Natural killer cell (primary cell): ENCODE measurements at regions not wholly inside any gene's neighbourhood (a gene's known extent, or its start where the extent isn't known, plus 50 kb on each side); places are given as distances from the start of the nearest gene placed in this dataset.

Experiments
- ATAC-seq, 3 donors: fragments of 150-1000 bp in 2 of 3; fragments of 200-7000 bp in 1 of 3; cut with Tn5 transposase; 1 replicate in 1 of 3; 2 replicates in 2 of 3; pipeline ENCODE4 v1.10.0; 2021; ENCODE audit warnings: mild to moderate bottlenecking in 2 of 3, moderate library complexity in 2 of 3
- DNase-seq, 2 donors: peaks; one replicate each; pipeline versions ENCODE4 v3.0.0 to v3.0.0-alpha.2; 2013 to 2021; ENCODE audit warnings: mixed read lengths in 1 of 2
- H3K27ac ChIP-seq: one replicate; pipeline ENCODE4 v1.5.1; 2013; ENCODE audit warnings: mild to moderate bottlenecking, low read length
- H3K27me3 ChIP-seq: one replicate; pipeline ENCODE4 v1.6.1; 2013; ENCODE audit warnings: low read length; ENCODE audit not compliant: control insufficient read depth, insufficient read depth
- H3K36me3 ChIP-seq: one replicate; pipeline ENCODE4 v1.6.1; 2013; ENCODE audit warnings: low read length; ENCODE audit not compliant: control insufficient read depth, insufficient read depth
- H3K4me1 ChIP-seq: one replicate; pipeline ENCODE4 v1.6.1; 2013; ENCODE audit warnings: low read length; ENCODE audit not compliant: control insufficient read depth, insufficient read depth
- H3K4me3 ChIP-seq: one replicate; pipeline ENCODE4 v1.5.1; 2013; ENCODE audit warnings: low read length
- H3K9me3 ChIP-seq: one replicate; pipeline ENCODE4 v1.6.1; 2013; ENCODE audit warnings: low read length; ENCODE audit not compliant: control insufficient read depth, insufficient read depth
- H3K27ac Mint-ChIP-seq, 2 donors: one replicate each; pipeline ENCODE4 v1.8.0; 2022; ENCODE audit warnings: mild to moderate bottlenecking in 2 of 2, mixed read lengths in 2 of 2, moderate library complexity in 1 of 2
- H3K27me3 Mint-ChIP-seq, 2 donors: one replicate each; pipeline ENCODE4 v1.8.0; 2022; ENCODE audit warnings: low read depth in 2 of 2, mixed read lengths in 2 of 2
- H3K36me3 Mint-ChIP-seq: one replicate; pipeline ENCODE4 v1.8.0; 2022; ENCODE audit warnings: mixed read lengths
- H3K4me1 Mint-ChIP-seq, 2 donors: one replicate each; pipeline ENCODE4 v1.8.0; 2022; ENCODE audit warnings: mixed read lengths in 2 of 2
- H3K4me3 Mint-ChIP-seq: one replicate; pipeline ENCODE4 v1.8.0; 2022; ENCODE audit warnings: mild to moderate bottlenecking, moderate library complexity, mixed read lengths
- H3K9me3 Mint-ChIP-seq, 2 donors: one replicate each; pipeline ENCODE4 v1.8.0; 2022; ENCODE audit warnings: mixed read lengths in 2 of 2
- WGBS: methylation state at CpG from one replicate; pipeline ENCODE4 v1.1.7; 2013; ENCODE audit warnings: missing lambda C conversion rate; ENCODE audit not compliant: insufficient coverage; 5-methylcytosine and 5-hydroxymethylcytosine counted together
- intact Hi-C: fragments of 100-400 bp; cut with micrococcal nuclease; formaldehyde crosslinking; loops from one replicate; pipeline ENCODE4 v1.14.2; 2022
- TF ChIP-seq, protein P1 (sequence below): fragments of 200-600 bp; IDR thresholded peaks from one replicate; pipeline ENCODE4 v1.8.0; 2022; ENCODE audit warnings: antibody characterized with exemption

DNA sequence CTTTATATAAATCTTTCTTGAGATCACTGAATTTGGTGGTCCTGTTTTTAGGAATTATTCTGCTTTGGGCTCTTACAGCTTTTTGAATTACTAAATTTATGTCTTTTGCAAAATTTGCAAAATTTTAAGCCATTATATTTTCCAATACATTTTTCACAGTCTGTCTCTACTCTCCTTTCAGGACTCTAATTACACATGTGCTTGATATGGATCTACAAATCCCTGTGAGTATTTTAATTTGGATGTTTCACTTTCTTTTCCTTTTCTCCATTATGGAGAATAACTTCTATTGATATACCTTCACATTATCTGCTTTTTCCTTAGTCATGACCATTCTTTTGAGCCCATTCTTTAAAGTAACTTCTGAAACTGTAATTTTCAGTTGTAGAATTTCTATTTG lies 315.4 kb downstream of the DCAF12L2 start:
- TF ChIP-seq, protein P1, sequence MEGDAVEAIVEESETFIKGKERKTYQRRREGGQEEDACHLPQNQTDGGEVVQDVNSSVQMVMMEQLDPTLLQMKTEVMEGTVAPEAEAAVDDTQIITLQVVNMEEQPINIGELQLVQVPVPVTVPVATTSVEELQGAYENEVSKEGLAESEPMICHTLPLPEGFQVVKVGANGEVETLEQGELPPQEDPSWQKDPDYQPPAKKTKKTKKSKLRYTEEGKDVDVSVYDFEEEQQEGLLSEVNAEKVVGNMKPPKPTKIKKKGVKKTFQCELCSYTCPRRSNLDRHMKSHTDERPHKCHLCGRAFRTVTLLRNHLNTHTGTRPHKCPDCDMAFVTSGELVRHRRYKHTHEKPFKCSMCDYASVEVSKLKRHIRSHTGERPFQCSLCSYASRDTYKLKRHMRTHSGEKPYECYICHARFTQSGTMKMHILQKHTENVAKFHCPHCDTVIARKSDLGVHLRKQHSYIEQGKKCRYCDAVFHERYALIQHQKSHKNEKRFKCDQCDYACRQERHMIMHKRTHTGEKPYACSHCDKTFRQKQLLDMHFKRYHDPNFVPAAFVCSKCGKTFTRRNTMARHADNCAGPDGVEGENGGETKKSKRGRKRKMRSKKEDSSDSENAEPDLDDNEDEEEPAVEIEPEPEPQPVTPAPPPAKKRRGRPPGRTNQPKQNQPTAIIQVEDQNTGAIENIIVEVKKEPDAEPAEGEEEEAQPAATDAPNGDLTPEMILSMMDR, result no peak
- H3K27ac Mint-ChIP-seq, result no peak overlapping the region
- no peaks in the 10 kb centered on the region for H3K4me1 Mint-ChIP-seq
- DNase-seq (no peak), ATAC-seq (no peak)
- H3K4me3 Mint-ChIP-seq, result no peak overlapping the region
- H3K9me3 Mint-ChIP-seq, result peaks cover 2 to 3% of the 10 kb centered on the region in 2 donors
- H3K36me3 Mint-ChIP-seq, result no peaks in the 10 kb centered on the region
- intact Hi-C loops, result no loop called here
- no peaks in the 10 kb centered on the region for H3K27me3 ChIP-seq
- H3K4me3 ChIP-seq, result no peak overlapping the region
- H3K27ac ChIP-seq, result no peak overlapping the region
- H3K36me3 ChIP-seq, result no peaks in the 10 kb centered on the region
- H3K9me3 ChIP-seq, result no peaks in the 10 kb centered on the region
- no peaks in the 10 kb centered on the region for H3K27me3 Mint-ChIP-seq
- no peaks in the 10 kb centered on the region for H3K4me1 ChIP-seq

DNA sequence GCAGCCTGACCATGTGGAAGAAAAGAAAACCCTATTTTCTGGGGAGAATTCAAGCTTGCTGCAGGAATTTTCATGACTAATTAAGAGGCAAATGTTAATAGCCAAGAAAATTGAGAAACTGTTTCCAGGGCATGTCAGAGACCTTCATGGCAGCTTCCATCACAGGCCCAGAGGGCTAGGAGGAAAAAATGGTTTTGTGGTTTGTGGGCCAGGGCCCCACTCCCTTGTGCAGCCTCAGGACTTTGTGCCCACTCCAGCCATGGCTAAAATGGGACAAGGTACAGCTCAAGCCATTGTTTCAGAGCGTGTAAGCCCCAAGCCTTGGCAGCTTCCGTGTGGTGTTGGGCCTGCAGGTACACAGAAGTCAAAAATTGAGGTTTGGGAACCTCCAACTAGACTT lies 282.9 kb downstream of the DCAF12L2 start:
- Mint-ChIP-seq H3K9me3 (peaks cover 0 to 11% of the 10 kb centered on the region in 2 donors), H3K36me3 (no peaks in the 10 kb centered on the region), H3K4me1 (no peaks in the 10 kb centered on the region), H3K4me3 (no peak overlapping the region), H3K27me3 (no peaks in the 10 kb centered on the region), H3K27ac (no peak overlapping the region)
- H3K27me3 ChIP-seq, result no peaks in the 10 kb centered on the region
- TF ChIP-seq, protein P1, result no peak
- intact Hi-C loops, result no loop called here
- H3K9me3 ChIP-seq, result peaks cover 2% of the 10 kb centered on the region
- H3K27ac ChIP-seq, result no peak overlapping the region
- DNase-seq (no peak), ATAC-seq (no peak)
- H3K36me3 ChIP-seq, result no peaks in the 10 kb centered on the region
- 86% methylated on average over 2 of the region's 2 CpGs for WGBS
- no peaks in the 10 kb centered on the region for H3K4me1 ChIP-seq
- no peak overlapping the region for H3K4me3 ChIP-seq

DNA sequence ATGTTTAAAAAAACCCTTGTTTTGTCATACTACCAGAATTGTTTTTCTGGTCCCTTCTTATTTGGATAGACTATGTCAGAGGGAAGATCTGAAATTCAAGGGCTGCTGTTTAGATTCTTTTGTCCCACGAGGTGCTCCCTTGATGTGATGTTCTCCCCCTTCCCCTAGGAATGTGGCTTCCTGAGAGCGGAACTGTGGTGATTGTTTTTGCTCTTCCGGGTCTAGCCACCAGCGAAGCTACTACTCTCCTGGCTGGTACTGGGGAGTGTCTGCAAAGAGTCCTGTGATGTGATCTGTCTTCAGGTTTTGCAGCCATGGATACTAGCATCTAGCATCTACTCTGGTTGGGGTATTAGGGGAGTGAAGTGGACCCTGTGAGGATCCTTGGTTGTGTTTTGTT lies 271.1 kb downstream of the DCAF12L2 start:
- TF ChIP-seq, protein P1, result no peak
- H3K27me3 Mint-ChIP-seq, result no peaks in the 10 kb centered on the region
- no peaks in the 10 kb centered on the region for H3K36me3 ChIP-seq
- no peak overlapping the region for H3K4me3 Mint-ChIP-seq
- H3K9me3 Mint-ChIP-seq, result peaks cover 0 to 4% of the 10 kb centered on the region in 2 donors
- H3K4me3 ChIP-seq, result no peak overlapping the region
- no peak overlapping the region for H3K27ac ChIP-seq
- H3K9me3 ChIP-seq, result no peaks in the 10 kb centered on the region
- no peak overlapping the region for H3K27ac Mint-ChIP-seq
- no peak for DNase-seq
- no peaks in the 10 kb centered on the region for H3K4me1 ChIP-seq
- no peaks in the 10 kb centered on the region for H3K27me3 ChIP-seq
- no peaks in the 10 kb centered on the region for H3K36me3 Mint-ChIP-seq
- no peak for ATAC-seq
- intact Hi-C loops, result no loop called here
- H3K4me1 Mint-ChIP-seq, result no peaks in the 10 kb centered on the region
- 63% methylated on average over 4 of the region's 4 CpGs for WGBS

DNA sequence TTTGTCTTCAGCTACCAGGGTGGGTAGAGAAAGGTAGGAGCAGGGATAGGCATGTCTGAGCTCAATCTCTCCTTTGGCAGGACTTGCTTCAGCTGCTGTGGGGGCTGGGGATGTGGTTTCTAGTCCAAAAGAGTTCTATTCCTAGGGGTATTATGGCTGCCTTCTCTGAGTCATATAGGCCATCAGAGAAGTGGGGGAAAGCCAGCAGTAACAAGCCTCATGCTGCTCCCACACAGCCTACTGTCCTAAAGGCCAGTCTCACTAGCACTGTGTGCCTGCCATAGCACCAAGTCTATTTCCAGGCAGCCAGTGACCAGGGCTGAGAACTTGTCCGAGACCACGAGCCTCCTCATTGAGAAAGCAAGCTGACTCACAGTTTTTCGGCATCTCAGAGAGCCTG lies 270.6 kb downstream of the DCAF12L2 start:
- no peak overlapping the region for H3K4me3 Mint-ChIP-seq
- H3K9me3 Mint-ChIP-seq, result peaks cover 0 to 4% of the 10 kb centered on the region in 2 donors
- Histone ChIP-seq H3K27me3 (no peaks in the 10 kb centered on the region), H3K27ac (no peak overlapping the region), H3K4me1 (no peaks in the 10 kb centered on the region), H3K9me3 (no peaks in the 10 kb centered on the region), H3K36me3 (no peaks in the 10 kb centered on the region), H3K4me3 (no peak overlapping the region)
- H3K27me3 Mint-ChIP-seq, result no peaks in the 10 kb centered on the region
- no peak overlapping the region for H3K27ac Mint-ChIP-seq
- intact Hi-C loops, result no loop called here
- TF ChIP-seq, protein P1, result no peak
- WGBS, result 72% methylated on average over 3 of the region's 3 CpGs
- H3K4me1 Mint-ChIP-seq, result no peaks in the 10 kb centered on the region
- no peaks in the 10 kb centered on the region for H3K36me3 Mint-ChIP-seq
- no peak for ATAC-seq
- no peak for DNase-seq
